BLaER1 treated with 17β-estradiol and CSF1 and Interleukin-3, amounts not matched to agents 10 nM and 100 nM (cell line): ENCODE measurements at regions not wholly inside any gene's neighbourhood (a gene's known extent, or its start where the extent isn't known, plus 50 kb on each side); places are given as distances from the start of the nearest gene placed in this dataset.
"Not testable (repeated sequence)": the region's sequence is repeated elsewhere in the genome, so short reads cannot be mapped to it uniquely, and the experiment has no call there.

ENCODE experiments used
- H3K27ac ChIP-seq, 11 experiments: shearing (Covaris generic); formaldehyde crosslinking; 2 replicates each; pipeline ENCODE4 v1.8.1; 2022
- H3K27me3 ChIP-seq, 11 experiments: shearing (Covaris generic); formaldehyde crosslinking; 2 replicates each; pipeline ENCODE4 v1.8.1; 2022
- H3K36me3 ChIP-seq, 11 experiments: shearing (Covaris generic); formaldehyde crosslinking; 2 replicates each; pipeline ENCODE4 v1.8.1; 2022
- H3K4me1 ChIP-seq, 10 experiments: shearing (Covaris generic); formaldehyde crosslinking; 2 replicates each; pipeline ENCODE4 v1.8.1; 2022
- H3K4me2 ChIP-seq, 11 experiments: shearing (Covaris generic); formaldehyde crosslinking; 2 replicates each; pipeline ENCODE4 v1.8.1; 2022
- H3K4me3 ChIP-seq, 10 experiments: shearing (Covaris generic); formaldehyde crosslinking; 2 replicates each; pipeline ENCODE4 v1.8.1; 2022
- H3K9ac ChIP-seq, 11 experiments: shearing (Covaris generic); formaldehyde crosslinking; 2 replicates each; pipeline ENCODE4 v1.8.1; 2022
- H3K9me3 ChIP-seq, 11 experiments: shearing (Covaris generic); formaldehyde crosslinking; replicated peaks in 1 of 11; 2 replicates each; pipeline ENCODE4 v1.8.1; 2022
- H4K20me1 ChIP-seq, 11 experiments: shearing (Covaris generic); formaldehyde crosslinking; 2 replicates each; pipeline ENCODE4 v1.8.1; 2022
- Cebpa-rat ChIP-seq, 11 experiments: shearing (Covaris generic); IDR thresholded peaks; 2 replicates each; pipeline ENCODE4 v1.8.1; 2022

DNA sequence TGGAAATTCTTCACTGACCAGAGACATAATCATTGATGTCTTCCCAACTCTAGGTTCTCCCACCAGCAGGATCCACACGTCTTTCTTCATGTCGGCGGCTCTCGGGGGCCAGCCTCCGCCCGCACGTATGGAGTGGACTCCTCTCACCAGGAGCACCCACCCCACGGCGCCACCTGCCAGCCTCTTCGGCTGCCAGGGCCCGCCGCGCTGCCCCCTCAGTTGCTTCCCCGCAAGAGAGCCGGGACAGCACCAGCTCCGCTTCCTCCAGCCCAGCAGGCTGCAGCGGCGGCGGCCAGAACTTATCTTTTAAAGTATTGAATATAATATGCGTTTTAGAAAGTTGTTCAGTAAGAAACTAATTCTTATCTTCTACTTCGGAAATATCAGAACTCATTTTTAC is 273.5 kb downstream of the LIPI start:
- H3K27me3 ChIP-seq, result no peaks in the 10 kb centered on the region
- no peak overlapping the region for H3K9ac ChIP-seq
- H3K27ac ChIP-seq, result no peak overlapping the region
- H3K4me1 ChIP-seq, result no peaks in the 10 kb centered on the region
- TF ChIP-seq Cebpa-rat (IDR thresholded peaks at IDR 0.05), result no peak
- peaks cover 22 to 31% (median 28%) of the 10 kb centered on the region in 11 experiments for H3K9me3 ChIP-seq
- no peaks in the 10 kb centered on the region for H3K36me3 ChIP-seq
- no peak overlapping the region for H3K4me2 ChIP-seq
- no peak overlapping the region for H3K4me3 ChIP-seq
- no peaks in the 10 kb centered on the region for H4K20me1 ChIP-seq

DNA sequence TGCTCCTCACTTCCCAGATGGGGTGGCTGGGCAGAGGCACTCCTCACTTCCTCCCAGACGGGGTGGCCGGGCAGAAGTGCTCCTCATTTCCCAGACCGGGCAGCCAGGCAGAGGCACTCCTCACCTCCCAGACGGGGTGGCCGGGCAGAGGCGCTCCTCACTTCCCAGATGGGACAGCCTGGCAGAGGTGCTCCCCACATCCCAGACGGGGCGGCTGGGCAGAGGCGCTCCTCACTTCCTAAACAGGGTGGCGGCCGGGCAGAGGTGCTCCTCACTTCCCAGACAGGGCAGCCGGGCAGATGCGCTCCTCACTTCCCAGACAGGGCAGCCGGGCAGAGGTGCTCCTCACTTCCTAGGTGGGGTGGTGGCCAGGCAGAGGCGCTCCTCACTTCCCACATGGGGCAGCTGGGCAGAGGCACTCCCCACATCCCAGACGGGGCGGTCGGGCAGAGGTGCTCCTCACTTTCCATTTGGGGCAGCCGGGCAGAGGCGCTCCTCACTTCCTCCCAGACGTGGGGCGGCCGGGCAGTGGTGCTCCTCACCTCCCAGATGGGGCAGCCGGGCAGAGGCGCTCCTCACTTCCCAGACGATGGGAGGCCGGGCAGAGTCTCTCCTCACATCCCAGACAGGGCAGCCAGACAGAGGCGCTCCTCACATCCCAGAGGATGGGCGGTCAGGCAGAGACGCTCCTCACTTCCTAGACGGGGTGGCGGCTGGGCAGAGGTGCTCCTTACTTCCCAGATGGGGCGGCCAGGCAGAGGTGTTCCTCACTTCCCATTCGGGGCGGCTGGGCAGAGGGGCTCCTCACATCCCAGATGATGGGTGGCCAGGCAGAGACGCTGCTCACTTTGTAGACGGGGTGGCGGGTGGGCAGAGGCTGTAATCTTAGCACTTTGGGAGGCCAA is 274.5 kb downstream of the LIPI start:
- not testable (repeated sequence) for H3K36me3 ChIP-seq, H3K4me3 ChIP-seq, H3K27me3 ChIP-seq, H3K4me2 ChIP-seq, H3K4me1 ChIP-seq, H3K9ac ChIP-seq, H3K27ac ChIP-seq, H4K20me1 ChIP-seq
- H3K9me3 ChIP-seq, result peaks cover 22 to 31% (median 28%) of the 10 kb centered on the region in 11 experiments

DNA sequence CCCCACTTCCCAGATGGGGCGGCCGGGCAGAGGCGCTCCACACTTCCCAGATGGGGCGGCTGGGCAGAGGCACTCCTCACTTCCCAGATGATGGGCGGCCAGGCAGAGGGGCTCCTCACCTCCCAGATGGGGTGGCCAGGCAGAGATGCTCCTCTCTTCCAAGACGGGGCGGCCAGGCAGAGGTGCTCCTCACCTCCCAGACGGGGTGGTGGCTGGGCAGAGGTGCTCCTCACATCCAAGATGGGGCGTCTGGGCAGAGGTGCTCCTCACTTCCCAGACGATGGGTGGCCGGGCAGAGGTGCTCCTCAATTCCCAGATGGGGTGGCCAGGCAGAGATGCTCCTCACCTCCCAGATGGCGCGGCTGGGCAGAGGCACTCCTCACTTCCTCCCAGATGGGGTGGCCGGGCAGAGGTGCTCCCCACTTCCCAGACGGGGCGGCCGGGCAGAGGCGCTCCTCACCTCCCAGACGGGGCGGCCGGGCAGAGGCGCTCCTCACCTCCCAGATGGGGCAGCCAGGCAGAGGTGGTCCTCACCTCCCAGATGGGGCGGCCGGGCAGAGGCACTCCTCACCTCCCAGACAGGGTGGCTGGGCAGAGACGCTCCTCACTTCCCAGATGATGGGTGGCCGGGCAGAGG is 275.2 kb downstream of the LIPI start:
- peaks cover 22 to 31% (median 28%) of the 10 kb centered on the region in 11 experiments for H3K9me3 ChIP-seq

DNA sequence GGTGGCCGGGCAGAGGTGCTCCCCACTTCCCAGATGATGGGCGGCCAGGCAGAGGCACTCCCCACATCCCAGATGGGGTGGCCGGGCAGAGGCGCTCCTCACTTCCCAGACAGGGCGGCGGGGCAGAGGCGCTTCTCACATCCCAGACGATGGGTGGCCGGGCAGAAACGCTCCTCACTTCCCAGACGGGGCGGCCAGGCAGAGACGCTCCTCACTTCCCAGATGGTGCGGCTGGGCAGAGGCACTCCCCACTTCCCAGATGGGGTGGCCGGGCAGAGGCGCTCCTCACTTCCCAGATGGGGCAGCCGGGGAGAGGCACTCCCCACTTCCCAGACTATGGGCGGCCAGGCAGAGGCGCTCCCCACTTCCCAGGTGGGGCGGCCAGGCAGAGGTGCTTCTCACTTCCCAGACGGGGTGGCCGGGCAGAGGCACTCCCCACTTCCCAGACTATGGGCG is 275.8 kb downstream of the LIPI start:
- not testable (repeated sequence) for H3K9ac ChIP-seq, H3K4me2 ChIP-seq, H3K4me3 ChIP-seq, H4K20me1 ChIP-seq, H3K27ac ChIP-seq, H3K4me1 ChIP-seq, H3K27me3 ChIP-seq, H3K36me3 ChIP-seq
- H3K9me3 ChIP-seq, result peaks cover 22 to 31% (median 28%) of the 10 kb centered on the region in 11 experiments

More for the DNA sequence above, 275.2 kb downstream of the LIPI start:
- H3K4me2 ChIP-seq, H3K4me3 ChIP-seq, H3K9ac ChIP-seq, H3K4me1 ChIP-seq, H3K27ac ChIP-seq, H4K20me1 ChIP-seq, H3K27me3 ChIP-seq, H3K36me3 ChIP-seq: not testable (repeated sequence)

DNA sequence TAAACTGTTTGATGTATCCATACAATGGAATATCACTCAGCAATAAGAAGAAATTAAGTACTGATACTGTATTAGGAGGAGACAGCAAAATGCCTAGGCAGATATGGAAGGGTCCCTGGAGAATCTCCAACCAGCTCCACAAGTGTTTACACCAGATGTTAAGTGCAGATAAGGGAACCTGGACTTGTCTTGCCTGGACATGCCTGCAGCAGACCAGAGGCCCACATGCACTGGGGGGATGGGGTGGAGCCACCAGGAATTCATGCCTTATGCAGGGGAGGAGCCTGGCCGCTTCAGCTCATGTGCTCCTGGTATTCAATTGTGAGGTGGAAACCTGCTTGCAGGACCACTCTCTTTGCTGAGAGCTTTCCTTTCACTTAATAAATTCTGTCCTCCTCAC is 287.6 kb downstream of the LIPI start:
- not testable (repeated sequence) for H3K4me1 ChIP-seq, H3K4me3 ChIP-seq, H4K20me1 ChIP-seq, H3K9me3 ChIP-seq, H3K4me2 ChIP-seq, H3K9ac ChIP-seq, H3K27me3 ChIP-seq, H3K27ac ChIP-seq, H3K36me3 ChIP-seq

DNA sequence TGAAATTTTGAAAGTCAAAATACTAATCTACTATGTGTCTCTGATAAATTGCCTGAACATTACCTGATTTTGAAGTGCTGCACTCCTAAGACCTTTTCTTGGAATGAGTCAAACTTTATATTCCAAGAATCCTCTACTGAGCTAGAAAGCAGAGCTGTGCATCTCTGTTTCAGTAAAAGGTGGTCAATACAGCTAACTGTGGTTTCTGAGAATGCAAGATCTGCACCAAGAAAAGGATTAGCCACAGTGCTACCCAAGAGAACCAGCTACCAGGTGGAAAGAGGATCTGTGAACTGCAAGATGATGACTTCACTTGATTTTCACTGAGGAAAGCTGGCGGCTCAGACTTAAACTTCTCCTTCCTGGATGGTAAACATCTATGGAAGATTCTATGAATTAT is 289.3 kb downstream of the LIPI start:
- not testable (repeated sequence) for H3K9ac ChIP-seq, H3K4me2 ChIP-seq, H3K4me3 ChIP-seq, H3K36me3 ChIP-seq, H3K27me3 ChIP-seq, H3K4me1 ChIP-seq, H4K20me1 ChIP-seq, H3K27ac ChIP-seq, H3K9me3 ChIP-seq

DNA sequence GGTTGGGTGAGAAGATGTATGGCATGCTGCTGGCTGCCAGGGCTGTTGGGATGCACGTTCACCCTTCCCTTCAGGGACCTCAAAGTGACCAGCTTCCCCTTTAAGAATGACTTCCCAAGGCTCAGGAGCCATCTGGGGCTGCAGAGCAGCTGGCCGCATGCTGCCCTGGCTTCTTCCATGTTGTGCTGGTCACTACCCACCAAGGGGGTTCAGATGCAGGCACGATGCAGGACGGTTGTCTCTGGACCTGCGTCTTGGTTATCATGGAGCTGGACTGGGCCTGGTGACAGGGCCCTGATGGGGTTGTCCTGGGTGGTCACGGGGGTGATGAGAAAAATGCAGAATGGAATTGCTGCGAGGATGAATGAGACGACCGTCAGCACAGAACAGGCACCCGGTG is 297.8 kb downstream of the POTED start:
- not testable (repeated sequence) for H3K4me3 ChIP-seq, H3K9me3 ChIP-seq, H4K20me1 ChIP-seq, H3K27ac ChIP-seq, H3K9ac ChIP-seq, H3K27me3 ChIP-seq, H3K4me1 ChIP-seq, H3K36me3 ChIP-seq, H3K4me2 ChIP-seq

DNA sequence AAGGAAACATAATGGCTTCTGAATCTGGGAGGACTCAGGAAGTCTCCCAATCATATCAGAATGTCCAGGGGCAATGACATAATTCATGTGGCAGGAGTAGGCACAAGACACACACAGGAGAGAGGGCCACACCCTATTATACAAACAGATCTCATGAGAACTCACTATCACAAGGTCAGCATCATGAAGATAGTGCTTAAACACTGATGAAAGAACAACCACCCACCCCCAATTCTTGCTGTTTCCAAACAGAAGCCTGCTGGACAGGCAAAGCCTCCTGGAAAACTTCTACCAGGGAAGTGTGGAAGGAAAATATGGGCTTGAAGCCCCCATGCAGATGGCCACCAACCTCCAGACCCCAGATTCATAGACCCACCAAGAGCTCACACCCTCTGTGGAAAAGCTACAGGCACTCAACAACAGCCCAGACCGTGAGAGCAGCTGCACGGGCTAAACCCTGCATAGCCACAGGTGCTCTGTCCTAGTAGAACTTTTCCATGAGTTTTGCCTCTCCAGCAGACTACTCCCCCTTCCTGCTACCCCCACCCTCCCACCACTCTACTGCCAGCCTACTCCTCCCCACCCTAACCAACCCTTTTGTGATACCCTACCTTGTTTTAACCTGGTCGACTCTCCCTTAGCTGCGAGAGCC is 287.1 kb downstream of the POTED start:
- H3K36me3 ChIP-seq, H3K27ac ChIP-seq, H3K27me3 ChIP-seq, H3K4me3 ChIP-seq, H3K9me3 ChIP-seq, H3K4me2 ChIP-seq, H4K20me1 ChIP-seq, H3K9ac ChIP-seq, H3K4me1 ChIP-seq: not testable (repeated sequence)

DNA sequence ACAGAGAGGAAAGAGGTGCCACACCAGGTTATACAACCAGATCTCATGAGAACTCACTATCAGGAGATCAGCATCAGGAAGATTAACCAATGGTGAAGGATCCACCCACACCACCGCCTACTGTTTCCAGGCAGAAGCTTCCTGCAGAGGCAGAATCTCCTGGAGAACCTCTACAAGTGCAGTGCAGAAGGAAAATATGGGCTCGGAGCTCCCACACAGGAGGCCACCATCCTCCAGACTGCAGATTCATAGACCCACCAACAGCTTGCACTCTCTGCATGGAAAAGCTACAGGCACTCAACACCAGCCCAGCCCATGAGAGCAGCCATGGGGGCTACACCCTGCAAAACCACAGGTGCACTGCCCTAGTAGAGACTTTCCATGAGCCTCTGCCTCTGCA is 284.0 kb downstream of the POTED start:
- H3K27ac ChIP-seq, H3K27me3 ChIP-seq, H3K4me1 ChIP-seq, H3K9me3 ChIP-seq, H3K36me3 ChIP-seq, H3K9ac ChIP-seq, H3K4me3 ChIP-seq, H4K20me1 ChIP-seq, H3K4me2 ChIP-seq: not testable (repeated sequence)

DNA sequence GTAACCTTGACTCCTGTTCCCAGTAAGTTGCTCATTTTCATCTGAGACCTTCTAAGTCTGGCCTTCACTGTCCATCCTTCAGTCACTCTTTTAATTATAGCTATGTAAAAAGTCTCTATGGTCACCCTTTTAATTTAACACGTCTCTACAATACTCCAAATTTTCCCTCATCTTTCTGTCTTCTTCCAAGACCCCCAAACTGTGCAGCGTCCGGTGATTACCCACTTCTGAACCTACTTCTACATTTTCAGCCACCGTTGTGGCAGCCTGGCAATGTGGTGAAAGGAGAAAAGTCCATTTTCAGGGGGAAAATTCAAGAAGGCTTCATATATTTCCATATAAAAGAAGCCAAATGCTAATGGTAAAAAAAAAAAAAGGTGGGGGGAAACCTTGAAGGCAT is 283.4 kb downstream of the POTED start:
- not testable (repeated sequence) for H4K20me1 ChIP-seq, H3K27me3 ChIP-seq, H3K36me3 ChIP-seq, H3K4me1 ChIP-seq, H3K4me3 ChIP-seq, H3K27ac ChIP-seq, H3K9me3 ChIP-seq, H3K4me2 ChIP-seq, H3K9ac ChIP-seq

DNA sequence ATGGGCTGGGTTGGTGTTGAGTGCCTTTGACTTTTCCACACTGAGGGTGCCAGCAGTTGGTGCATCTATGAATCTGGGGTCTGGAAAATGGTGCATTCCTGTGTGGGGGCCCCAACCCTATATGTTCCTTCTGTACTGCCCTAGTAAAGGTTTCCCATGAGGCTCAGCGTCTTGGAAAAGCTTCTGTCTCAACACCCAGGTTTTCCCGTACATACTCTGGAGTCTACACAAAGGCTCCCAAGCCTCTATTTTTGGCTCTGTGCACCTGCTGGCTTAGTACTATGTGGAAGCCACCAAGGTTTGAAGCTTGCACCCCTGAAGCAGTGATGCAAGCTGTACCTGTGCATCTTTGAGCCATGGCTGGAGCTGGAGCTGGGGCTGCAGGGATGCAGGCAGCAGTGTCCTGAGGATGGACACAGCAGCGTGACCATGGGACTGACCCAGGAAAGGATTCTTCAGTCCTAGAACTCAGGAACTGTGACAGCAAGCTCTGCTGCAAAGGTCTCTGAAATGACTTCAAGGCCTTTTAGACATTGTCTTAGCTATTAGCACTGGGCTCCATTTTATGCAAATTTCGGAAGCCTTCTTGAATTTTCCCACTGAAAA is 282.7 kb downstream of the POTED start:
- H3K36me3 ChIP-seq, H3K27me3 ChIP-seq, H3K9ac ChIP-seq, H4K20me1 ChIP-seq, H3K9me3 ChIP-seq, H3K4me3 ChIP-seq, H3K4me1 ChIP-seq, H3K27ac ChIP-seq, H3K4me2 ChIP-seq: not testable (repeated sequence)

DNA sequence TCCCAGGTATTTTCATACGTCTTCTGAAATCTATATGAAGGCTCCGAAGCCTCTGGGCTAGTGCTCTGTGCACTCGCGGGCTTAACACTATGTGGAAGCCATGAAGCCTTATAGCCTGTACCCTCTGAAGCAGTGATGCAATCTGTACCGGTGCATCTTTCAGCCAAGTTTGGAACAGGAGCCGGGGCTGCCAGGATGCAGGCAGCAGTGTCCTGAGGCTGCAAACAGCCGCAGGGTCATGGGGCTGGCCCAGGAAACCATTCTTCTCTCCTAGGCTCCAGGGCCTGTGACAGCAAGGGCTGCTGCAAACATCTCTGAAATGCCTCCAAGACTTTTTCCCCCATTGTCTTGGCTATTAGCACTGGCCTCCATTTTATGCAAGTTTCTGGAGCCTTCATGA is 279.6 kb downstream of the POTED start:
- H3K9me3 ChIP-seq, H3K9ac ChIP-seq, H3K4me3 ChIP-seq, H3K36me3 ChIP-seq, H3K27me3 ChIP-seq, H3K4me2 ChIP-seq, H3K27ac ChIP-seq, H4K20me1 ChIP-seq, H3K4me1 ChIP-seq: not testable (repeated sequence)

DNA sequence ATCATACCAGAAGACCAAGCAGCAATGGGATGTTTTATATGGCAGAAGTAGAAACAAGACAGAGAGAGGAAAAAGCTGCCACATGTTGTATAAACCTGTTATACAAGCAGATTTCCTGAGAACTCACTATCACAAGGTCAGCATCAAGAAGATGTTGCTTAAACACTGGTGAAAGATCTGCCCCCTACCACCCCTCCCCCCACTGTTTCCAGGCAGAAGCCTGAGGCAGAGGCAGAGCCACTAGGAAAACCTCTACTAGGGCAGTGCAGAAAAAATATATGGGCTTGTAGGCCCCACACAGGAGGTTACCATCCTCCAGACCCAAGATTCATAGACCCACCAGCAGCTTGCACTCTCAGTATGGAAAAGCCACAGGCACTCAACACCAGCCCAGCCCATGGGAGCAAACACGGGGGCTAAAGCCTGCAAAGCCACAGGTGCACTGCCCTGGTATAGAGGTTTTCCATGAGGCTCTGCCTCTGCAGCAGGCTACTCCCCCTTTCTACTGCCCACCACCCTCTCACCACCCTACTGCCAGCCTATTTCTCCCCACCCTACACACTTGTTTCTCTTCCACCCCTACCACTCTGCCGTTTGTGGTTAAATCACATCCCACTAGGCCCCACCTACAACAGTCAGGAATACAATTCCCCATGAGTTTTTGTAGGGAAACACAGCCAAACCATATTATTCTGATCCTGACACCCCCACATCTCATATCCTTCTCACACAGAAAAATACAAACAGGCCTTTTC is 274.2 kb downstream of the POTED start:
- not testable (repeated sequence) for H3K27me3 ChIP-seq, H3K9ac ChIP-seq, H3K27ac ChIP-seq, H3K4me2 ChIP-seq, H3K9me3 ChIP-seq, H4K20me1 ChIP-seq, H3K4me3 ChIP-seq, H3K4me1 ChIP-seq, H3K36me3 ChIP-seq
